ENCODE measurements at regions not wholly inside any gene's neighbourhood (a gene's known extent, or its start where the extent isn't known, plus 50 kb on each side); places are given as distances from the start of the nearest gene placed in this dataset.

GRCh38 chr5:5026409-5026785 is 113.7 kb upstream of the ADAMTS16 start:
- Histone ChIP-seq H3K4me1 (ENCODE audit: insufficient read depth) (peaks cover 4% of the 10 kb centered on the region), H4K20me1 (replicated peaks; ENCODE audit: insufficient read depth) (no peaks in the 10 kb centered on the region), H3K36me3 (ENCODE audit: insufficient read depth) (no peaks in the 10 kb centered on the region), H3F3A (replicated peaks; ENCODE audit: low read depth) (no peaks in the 10 kb centered on the region), H3K27ac (ENCODE audit: low read depth) (no peak overlapping the region), H2AFZ (peak overlapping the region; percentile 93), H3K4me2 (no peak overlapping the region), H3K79me2 (replicated peaks; ENCODE audit: insufficient read depth) (no peaks in the 10 kb centered on the region), H3K4me3 (no peak overlapping the region), H3K27me3 (ENCODE audit: insufficient read depth) (no peaks in the 10 kb centered on the region), H3K9me2 (ENCODE audit: insufficient read depth) (0 out of 2 replicates have a peak, but pooled peaks cover 6% of the 10 kb centered on the region)
- no peak for TF ChIP-seq EZH2phosphoT487 (IDR thresholded peaks at IDR 0.05; ENCODE audit: unreplicated experiment)
- TF ChIP-seq ZNF331 (CRISPR knock-in tag; IDR thresholded peaks at IDR 0.05; ENCODE audit: low read depth) = no peak
- no peak for TF ChIP-seq NANOG (IDR thresholded peaks at IDR 0.05; ENCODE audit: borderline replicate concordance)
- no peak for TF ChIP-seq POLR2AphosphoS5 (IDR thresholded peaks at IDR 0.05; ENCODE audit: low read depth)
- Mint-ChIP-seq H3K27me3 (ENCODE audit: insufficient read depth, low read depth, poor library complexity) (no peaks in the 10 kb centered on the region), H3K4me3 (no peak overlapping the region), H3K27ac (no peak overlapping the region), H3K9me3 (peaks cover 3% of the 10 kb centered on the region; the same call in 1 of the 3 replicates), H3K4me1 (peaks cover 10% of the 10 kb centered on the region), H3K36me3 (ENCODE audit: low read depth) (no peaks in the 10 kb centered on the region)
- no peak for DNase-seq (ENCODE audit: low spot score)
- ATAC-seq = no peak

- no peaks in the 10 kb centered on the region for H3K79me2 ChIP-seq (replicated peaks; ENCODE audit: insufficient read depth)
- H3K27me3 Mint-ChIP-seq (ENCODE audit: insufficient read depth, low read depth, poor library complexity) = peaks cover 2% of the 10 kb centered on the region
- no peaks in the 10 kb centered on the region for H3K36me3 ChIP-seq (ENCODE audit: insufficient read depth)
These were observed 108.5 kb upstream of the ADAMTS16 start for GRCh38 chr5:5031665-5032064.

GRCh38 chr5:5037674-5038073 is 102.5 kb upstream of the ADAMTS16 start:
- Histone ChIP-seq H3K4me2 (no peak overlapping the region), H3K4me1 (ENCODE audit: insufficient read depth) (no peaks in the 10 kb centered on the region)
- H3K27me3 Mint-ChIP-seq (ENCODE audit: insufficient read depth, low read depth, poor library complexity) = peaks cover 2% of the 10 kb centered on the region
- TF ChIP-seq REST (IDR thresholded peaks at IDR 0.05; ENCODE audit: unreplicated experiment) (no peak), ZNF462 (CRISPR knock-in tag; IDR thresholded peaks at IDR 0.05) (no peak), JUNB (IDR thresholded peaks at IDR 0.05; ENCODE audit: unreplicated experiment) (no peak), ZNF331 (CRISPR knock-in tag; IDR thresholded peaks at IDR 0.05; ENCODE audit: low read depth) (no peak)

More at GRCh38 chr5:5031665-5032064, 108.5 kb upstream of the ADAMTS16 start:
- no peak overlapping the region for H3K4me3 Mint-ChIP-seq
- Histone ChIP-seq H4K20me1 (replicated peaks; ENCODE audit: insufficient read depth) (no peaks in the 10 kb centered on the region), H3K9me2 (ENCODE audit: insufficient read depth) (peaks cover 3% of the 10 kb centered on the region; the same call in 1 of the 2 replicates), H3F3A (replicated peaks; ENCODE audit: low read depth) (no peaks in the 10 kb centered on the region), H3K4me3 (no peak overlapping the region), H3K27ac (ENCODE audit: low read depth) (no peak overlapping the region), H2AFZ (no peak overlapping the region), H3K4me1 (ENCODE audit: insufficient read depth) (no peaks in the 10 kb centered on the region), H3K27me3 (ENCODE audit: insufficient read depth) (no peaks in the 10 kb centered on the region), H3K4me2 (no peak overlapping the region)
- H3K27ac Mint-ChIP-seq = no peak overlapping the region
- no peaks in the 10 kb centered on the region for H3K4me1 Mint-ChIP-seq
- no peak for DNase-seq (ENCODE audit: low spot score)
- H3K36me3 Mint-ChIP-seq (ENCODE audit: low read depth) = no peaks in the 10 kb centered on the region; the same call in 2 of the 3 replicates
- peaks cover 3% of the 10 kb centered on the region; the same call in 2 of the 3 replicates for H3K9me3 Mint-ChIP-seq
- no peak for TF ChIP-seq CREB1 (CRISPR knock-in tag; IDR thresholded peaks at IDR 0.05; ENCODE audit: low read depth)
- TF ChIP-seq EZH2phosphoT487 (IDR thresholded peaks at IDR 0.05; ENCODE audit: unreplicated experiment) = no peak
- TF ChIP-seq ZNF331 (CRISPR knock-in tag; IDR thresholded peaks at IDR 0.05; ENCODE audit: low read depth) = no peak
- no peak for ATAC-seq

More at GRCh38 chr5:5037674-5038073, 102.5 kb upstream of the ADAMTS16 start:
- no peak overlapping the region for H2AFZ ChIP-seq
- H3K36me3 Mint-ChIP-seq (ENCODE audit: low read depth) = no peaks in the 10 kb centered on the region; the same call in 2 of the 3 replicates
- H3K9me3 Mint-ChIP-seq = no peaks in the 10 kb centered on the region
- DNase-seq (ENCODE audit: low spot score) (no peak), ATAC-seq (no peak)
- peaks cover 7% of the 10 kb centered on the region; the same call in 1 of the 2 replicates for H3K9me2 ChIP-seq (ENCODE audit: insufficient read depth)
- H3K27ac ChIP-seq (ENCODE audit: low read depth) = no peak overlapping the region
- H3K4me3 ChIP-seq = no peak overlapping the region
- H4K20me1 ChIP-seq (replicated peaks; ENCODE audit: insufficient read depth) = no peaks in the 10 kb centered on the region
- H3F3A ChIP-seq (replicated peaks; ENCODE audit: low read depth) = no peaks in the 10 kb centered on the region
- no peak overlapping the region for H3K27ac Mint-ChIP-seq
- H3K4me1 Mint-ChIP-seq = no peaks in the 10 kb centered on the region
- no peaks in the 10 kb centered on the region for H3K79me2 ChIP-seq (replicated peaks; ENCODE audit: insufficient read depth)
- H3K4me3 Mint-ChIP-seq = no peak overlapping the region
- H3K27me3 ChIP-seq (ENCODE audit: insufficient read depth) = no peaks in the 10 kb centered on the region
- 0 out of 2 replicates have a peak, but pooled peaks cover 6% of the 10 kb centered on the region for H3K36me3 ChIP-seq (ENCODE audit: insufficient read depth)

All from GM23338 (cell line).